ENCODE measurements at regions not wholly inside any gene's neighbourhood (a gene's known extent, or its start where the extent isn't known, plus 50 kb on each side); places are given as distances from the start of the nearest gene placed in this dataset.

DNA sequence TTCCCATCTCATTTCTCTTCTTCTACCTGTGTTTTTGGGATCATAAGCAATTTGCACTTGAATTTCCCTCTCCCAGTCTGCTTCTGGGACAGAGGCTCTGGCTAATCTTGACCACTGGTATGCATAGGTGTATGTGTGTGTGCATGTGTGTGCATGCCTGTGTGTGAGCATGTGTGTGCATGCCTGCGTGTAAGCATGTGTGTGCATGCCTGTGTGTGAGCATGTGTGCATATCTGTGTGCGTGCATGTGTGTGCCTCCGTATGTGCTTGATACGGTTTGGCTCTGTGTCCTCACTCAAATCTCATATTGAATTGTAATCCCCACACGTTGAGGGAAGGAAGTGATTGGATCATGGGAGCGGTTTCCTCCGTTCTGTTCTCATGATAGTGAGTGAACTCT is 77.7 kb downstream of the HAPSTR1 start:
- H3K4me1 Mint-ChIP-seq (ENCODE audit: low read depth, unreplicated experiment) = no peaks in the 10 kb centered on the region
- TF ChIP-seq, protein P1, sequence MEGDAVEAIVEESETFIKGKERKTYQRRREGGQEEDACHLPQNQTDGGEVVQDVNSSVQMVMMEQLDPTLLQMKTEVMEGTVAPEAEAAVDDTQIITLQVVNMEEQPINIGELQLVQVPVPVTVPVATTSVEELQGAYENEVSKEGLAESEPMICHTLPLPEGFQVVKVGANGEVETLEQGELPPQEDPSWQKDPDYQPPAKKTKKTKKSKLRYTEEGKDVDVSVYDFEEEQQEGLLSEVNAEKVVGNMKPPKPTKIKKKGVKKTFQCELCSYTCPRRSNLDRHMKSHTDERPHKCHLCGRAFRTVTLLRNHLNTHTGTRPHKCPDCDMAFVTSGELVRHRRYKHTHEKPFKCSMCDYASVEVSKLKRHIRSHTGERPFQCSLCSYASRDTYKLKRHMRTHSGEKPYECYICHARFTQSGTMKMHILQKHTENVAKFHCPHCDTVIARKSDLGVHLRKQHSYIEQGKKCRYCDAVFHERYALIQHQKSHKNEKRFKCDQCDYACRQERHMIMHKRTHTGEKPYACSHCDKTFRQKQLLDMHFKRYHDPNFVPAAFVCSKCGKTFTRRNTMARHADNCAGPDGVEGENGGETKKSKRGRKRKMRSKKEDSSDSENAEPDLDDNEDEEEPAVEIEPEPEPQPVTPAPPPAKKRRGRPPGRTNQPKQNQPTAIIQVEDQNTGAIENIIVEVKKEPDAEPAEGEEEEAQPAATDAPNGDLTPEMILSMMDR (IDR thresholded peaks at IDR 0.05; ENCODE audit: unreplicated experiment) = no peak
- intact Hi-C loops (cut with micrococcal nuclease; ENCODE audit: unreplicated experiment) = no loop called here

DNA sequence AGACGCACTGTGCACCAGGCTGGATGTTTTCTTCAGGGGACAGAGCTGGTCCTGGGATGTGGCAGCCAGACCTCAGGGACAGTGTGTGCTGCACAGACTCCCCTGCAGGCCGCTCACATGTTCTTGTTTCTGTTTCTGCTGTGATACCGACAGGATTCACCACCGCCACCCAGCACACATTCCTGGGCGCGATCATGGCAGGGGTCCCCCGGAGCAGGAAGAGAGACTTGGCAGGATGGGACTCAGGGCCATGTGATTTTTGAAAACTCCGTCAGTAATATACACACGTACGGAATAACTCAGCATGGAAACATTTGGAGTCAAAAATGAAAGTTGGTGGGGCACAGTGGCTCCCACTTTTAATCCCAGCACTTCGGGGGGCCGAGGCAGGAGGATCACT is 79.0 kb downstream of the HAPSTR1 start:
- Mint-ChIP-seq H3K36me3 (ENCODE audit: insufficient read depth, unreplicated experiment) (no peaks in the 10 kb centered on the region), H3K27ac (ENCODE audit: unreplicated experiment) (no peak overlapping the region), H3K4me1 (ENCODE audit: low read depth, unreplicated experiment) (no peaks in the 10 kb centered on the region), H3K27me3 (ENCODE audit: unreplicated experiment) (no peaks in the 10 kb centered on the region), H3K4me3 (ENCODE audit: low read depth, unreplicated experiment) (no peak overlapping the region), H3K9me3 (ENCODE audit: low read depth, unreplicated experiment) (no peaks in the 10 kb centered on the region)
- no TSS peak for BruUV-seq (replicated peaks)
- DNase-seq = no peak
- intact Hi-C loops (cut with micrococcal nuclease; ENCODE audit: unreplicated experiment) = no loop called here
- TF ChIP-seq, protein P1 (IDR thresholded peaks at IDR 0.05; ENCODE audit: unreplicated experiment) = no peak
- CTCF ChIA-PET = no interaction called here

More for the DNA sequence above, 77.7 kb downstream of the HAPSTR1 start:
- no peaks in the 10 kb centered on the region for H3K36me3 Mint-ChIP-seq (ENCODE audit: insufficient read depth, unreplicated experiment)
- no peaks in the 10 kb centered on the region for H3K9me3 Mint-ChIP-seq (ENCODE audit: low read depth, unreplicated experiment)
- no TSS peak for BruUV-seq (replicated peaks)
- H3K27ac Mint-ChIP-seq (ENCODE audit: unreplicated experiment) = no peak overlapping the region
- no peaks in the 10 kb centered on the region for H3K27me3 Mint-ChIP-seq (ENCODE audit: unreplicated experiment)
- no peak for DNase-seq
- H3K4me3 Mint-ChIP-seq (ENCODE audit: low read depth, unreplicated experiment) = no peak overlapping the region
- CTCF ChIA-PET = no interaction called here

DNA sequence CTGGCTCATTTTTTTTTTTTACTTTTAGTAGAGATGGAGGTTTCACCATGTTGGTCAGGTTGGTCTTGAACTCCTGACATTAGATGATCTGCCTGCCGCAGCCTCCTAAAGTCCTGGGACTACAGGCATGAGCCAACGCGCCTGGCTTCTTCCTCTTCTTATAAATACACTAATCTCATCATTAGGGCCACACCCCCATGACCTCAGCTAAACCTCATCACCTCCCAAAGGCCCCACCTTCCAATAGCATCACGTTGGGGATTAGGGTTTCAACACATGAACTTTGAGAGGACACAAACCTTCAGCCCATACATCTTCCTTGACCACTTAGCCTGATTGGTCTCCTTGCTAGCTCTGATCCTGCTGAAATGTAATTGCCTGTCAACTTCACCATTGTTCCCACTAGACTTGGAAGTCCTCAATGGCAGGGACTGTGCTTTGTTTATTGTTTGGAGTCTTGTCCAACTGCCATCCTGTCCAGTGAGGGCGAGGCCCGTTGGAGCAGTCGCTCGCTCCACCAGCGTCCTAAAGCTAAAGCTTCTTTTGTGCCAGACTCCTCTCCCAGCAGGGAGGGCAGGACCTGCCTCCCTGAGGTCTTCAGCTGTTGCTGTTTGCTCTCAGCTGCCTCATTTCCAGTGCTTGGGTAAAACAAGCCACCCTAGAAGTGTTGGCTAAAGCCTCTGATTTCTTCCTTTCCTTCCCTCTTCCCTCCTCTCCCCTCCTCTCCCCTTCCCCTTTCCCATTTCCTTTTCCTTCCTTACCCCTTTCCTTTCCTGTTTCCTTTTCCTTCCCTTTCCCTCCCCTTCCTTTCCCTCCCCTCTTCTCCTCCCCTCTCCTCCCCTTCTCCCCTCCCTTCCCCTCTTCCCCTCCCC is 85.3 kb downstream of the HAPSTR1 start:
- TF ChIP-seq, protein P1 (IDR thresholded peaks at IDR 0.05; ENCODE audit: unreplicated experiment) = no peak
- Mint-ChIP-seq H3K27ac (ENCODE audit: unreplicated experiment) (no peak overlapping the region), H3K36me3 (ENCODE audit: insufficient read depth, unreplicated experiment) (no peaks in the 10 kb centered on the region), H3K4me1 (ENCODE audit: low read depth, unreplicated experiment) (peaks cover 6% of the 10 kb centered on the region), H3K27me3 (ENCODE audit: unreplicated experiment) (peaks cover 57% of the 10 kb centered on the region), H3K9me3 (ENCODE audit: low read depth, unreplicated experiment) (no peaks in the 10 kb centered on the region), H3K4me3 (ENCODE audit: low read depth, unreplicated experiment) (no peak overlapping the region)
- CTCF ChIA-PET = no interaction called here
- BruUV-seq (replicated peaks) = no TSS peak
- intact Hi-C loops (cut with micrococcal nuclease; ENCODE audit: unreplicated experiment) = no loop called here
- no peak for DNase-seq

DNA sequence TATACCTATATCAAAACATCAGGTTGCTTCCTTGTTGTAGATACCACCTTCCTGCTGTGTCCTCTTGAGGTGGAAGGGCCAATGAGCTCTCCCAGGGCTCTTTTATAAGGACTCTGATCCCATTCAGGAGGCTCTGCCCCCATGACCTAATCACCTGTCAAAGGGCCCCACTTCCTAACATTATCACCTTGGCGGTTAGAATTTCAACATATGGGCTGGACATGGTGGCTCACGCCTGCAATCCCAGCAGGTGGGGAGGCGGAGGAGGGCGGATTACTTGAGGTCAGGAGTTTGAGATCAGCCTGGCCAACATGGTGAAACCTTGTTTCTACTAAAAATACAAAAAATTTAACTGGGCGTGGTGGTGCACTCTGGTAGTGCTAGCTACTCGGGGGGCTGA is 86.4 kb downstream of the HAPSTR1 start:
- Mint-ChIP-seq H3K4me1 (ENCODE audit: low read depth, unreplicated experiment) (peaks cover 6% of the 10 kb centered on the region), H3K36me3 (ENCODE audit: insufficient read depth, unreplicated experiment) (no peaks in the 10 kb centered on the region), H3K27ac (ENCODE audit: unreplicated experiment) (no peak overlapping the region), H3K27me3 (ENCODE audit: unreplicated experiment) (peaks cover 68% of the 10 kb centered on the region), H3K9me3 (ENCODE audit: low read depth, unreplicated experiment) (no peaks in the 10 kb centered on the region), H3K4me3 (ENCODE audit: low read depth, unreplicated experiment) (no peak overlapping the region)
- CTCF ChIA-PET = no interaction called here
- TF ChIP-seq, protein P1 (IDR thresholded peaks at IDR 0.05; ENCODE audit: unreplicated experiment) = no peak
- intact Hi-C loops (cut with micrococcal nuclease; ENCODE audit: unreplicated experiment) = no loop called here
- no peak for DNase-seq
- BruUV-seq (replicated peaks) = no TSS peak

Data from Calu3 (cell line).